Keratinocyte (primary cell): ENCODE measurements at regions not wholly inside any gene's neighbourhood (a gene's known extent, or its start where the extent isn't known, plus 50 kb on each side); places are given as distances from the start of the nearest gene placed in this dataset.
"Not testable (repeated sequence)": the region's sequence is repeated elsewhere in the genome, so short reads cannot be mapped to it uniquely, and the experiment has no call there.

ENCODE experiments used
- CTCF ChIP-seq, 3 experiments: IDR thresholded peaks in 1 of 3; conservative IDR thresholded peaks in 1 of 3; optimal IDR thresholded peaks in 1 of 3; 2 replicates in 2 of 3; 3 replicates in 1 of 3; pipeline versions ENCODE3 to v1.5.1; 2011; ENCODE audit warnings: low read length in 3 of 3, mild to moderate bottlenecking in 3 of 3, moderate library complexity in 2 of 3, control low read depth in 1 of 3, inconsistent platforms in 1 of 3; ENCODE audit not compliant: insufficient read depth in 2 of 3; ENCODE audit errors: extremely low read depth in 1 of 3
- EZH2 ChIP-seq: IDR thresholded peaks from one replicate; pipeline ENCODE4 v1.6.1; 2012; ENCODE audit warnings: inconsistent platforms, mild to moderate bottlenecking, low read length, moderate library complexity

- not testable (repeated sequence) for TF ChIP-seq CTCF (optimal IDR thresholded peaks at IDR 0.05 in 1 of 3, IDR thresholded peaks at IDR 0.05 in 1 of 3, conservative IDR thresholded peaks at IDR 0.05 in 1 of 3; ENCODE audit: extremely low read depth in 1 of 3, insufficient read depth in 2 of 3, low read length in 3 of 3); EZH2
Measured at GRCh38 chr21:20292854-20293253, 705.4 kb upstream of the NCAM2 start.
